ENCODE measurements at regions not wholly inside any gene's neighbourhood (a gene's known extent, or its start where the extent isn't known, plus 50 kb on each side); places are given as distances from the start of the nearest gene placed in this dataset.

DNA sequence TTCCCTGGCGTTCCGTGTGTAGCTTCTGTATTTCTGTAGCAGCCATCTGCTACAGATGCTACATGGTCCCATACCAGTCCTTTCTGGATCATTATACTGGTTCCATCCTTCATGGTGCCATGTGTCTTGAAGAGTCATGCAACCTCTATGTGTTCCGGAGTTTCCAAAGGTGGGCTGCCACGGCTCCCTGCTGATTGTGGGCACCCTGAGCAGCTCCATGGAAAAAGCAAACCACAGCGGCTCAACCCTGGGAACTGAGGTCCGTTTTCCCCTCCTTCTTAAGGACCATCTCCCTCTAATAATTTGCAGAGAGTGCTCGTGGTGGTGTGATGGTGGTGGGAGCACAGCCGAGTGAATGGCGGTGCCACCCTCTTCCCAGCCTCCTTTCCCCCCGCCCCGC is 600.4 kb downstream of the CCDC171 start:
- TF ChIP-seq, protein P1, sequence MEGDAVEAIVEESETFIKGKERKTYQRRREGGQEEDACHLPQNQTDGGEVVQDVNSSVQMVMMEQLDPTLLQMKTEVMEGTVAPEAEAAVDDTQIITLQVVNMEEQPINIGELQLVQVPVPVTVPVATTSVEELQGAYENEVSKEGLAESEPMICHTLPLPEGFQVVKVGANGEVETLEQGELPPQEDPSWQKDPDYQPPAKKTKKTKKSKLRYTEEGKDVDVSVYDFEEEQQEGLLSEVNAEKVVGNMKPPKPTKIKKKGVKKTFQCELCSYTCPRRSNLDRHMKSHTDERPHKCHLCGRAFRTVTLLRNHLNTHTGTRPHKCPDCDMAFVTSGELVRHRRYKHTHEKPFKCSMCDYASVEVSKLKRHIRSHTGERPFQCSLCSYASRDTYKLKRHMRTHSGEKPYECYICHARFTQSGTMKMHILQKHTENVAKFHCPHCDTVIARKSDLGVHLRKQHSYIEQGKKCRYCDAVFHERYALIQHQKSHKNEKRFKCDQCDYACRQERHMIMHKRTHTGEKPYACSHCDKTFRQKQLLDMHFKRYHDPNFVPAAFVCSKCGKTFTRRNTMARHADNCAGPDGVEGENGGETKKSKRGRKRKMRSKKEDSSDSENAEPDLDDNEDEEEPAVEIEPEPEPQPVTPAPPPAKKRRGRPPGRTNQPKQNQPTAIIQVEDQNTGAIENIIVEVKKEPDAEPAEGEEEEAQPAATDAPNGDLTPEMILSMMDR (IDR thresholded peaks at IDR 0.05): no peak
- TF ChIP-seq POLR2AphosphoS5 (IDR thresholded peaks at IDR 0.05; ENCODE audit: low read depth, low read length): no peak
